ENCODE measurements at regions not wholly inside any gene's neighbourhood (a gene's known extent, or its start where the extent isn't known, plus 50 kb on each side); places are given as distances from the start of the nearest gene placed in this dataset.
"Not testable (repeated sequence)": the region's sequence is repeated elsewhere in the genome, so short reads cannot be mapped to it uniquely, and the experiment has no call there.

DNA sequence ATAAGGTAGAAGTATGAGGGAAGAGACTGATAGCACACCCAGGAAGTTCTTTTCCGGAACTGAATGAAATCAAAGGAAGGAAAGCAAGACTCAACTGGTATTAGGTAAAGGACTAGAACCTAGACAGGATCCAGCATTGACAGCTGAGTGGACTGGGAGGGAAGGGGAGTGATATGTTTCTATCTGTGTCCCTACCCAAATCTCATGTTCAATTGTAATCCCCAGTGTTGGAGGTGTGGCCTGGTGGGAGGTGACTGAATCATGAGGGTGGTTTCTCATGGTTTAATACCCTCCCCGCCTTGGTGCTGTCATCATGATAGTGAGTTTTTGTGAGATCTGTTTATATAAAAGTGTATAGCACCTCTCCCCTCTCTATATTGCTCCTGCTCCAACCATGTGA lies 415.9 kb upstream of the KCNMB2 start:
- DNase-seq (ENCODE audit: low read depth in 2 of 2): no peak

DNA sequence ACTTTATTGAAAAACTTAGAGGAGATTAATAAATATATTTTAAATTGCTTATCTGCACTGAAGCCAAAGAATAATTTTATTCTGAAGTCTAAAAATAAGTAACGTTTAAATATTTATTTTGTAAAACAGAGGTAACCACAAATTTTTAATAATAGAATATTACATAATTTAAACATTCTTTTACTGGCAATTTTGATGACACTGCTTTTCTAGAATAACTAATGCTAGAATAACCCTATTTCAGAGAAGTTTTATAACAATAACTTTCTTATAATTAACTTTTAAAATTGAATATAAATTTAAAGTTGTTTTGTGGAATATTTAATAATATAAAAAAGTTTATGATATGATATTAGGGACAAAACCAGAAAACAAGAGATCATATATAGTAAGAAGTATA lies 409.6 kb upstream of the KCNMB2 start:
- DNase-seq (ENCODE audit: low read depth in 2 of 2): no peak

DNA sequence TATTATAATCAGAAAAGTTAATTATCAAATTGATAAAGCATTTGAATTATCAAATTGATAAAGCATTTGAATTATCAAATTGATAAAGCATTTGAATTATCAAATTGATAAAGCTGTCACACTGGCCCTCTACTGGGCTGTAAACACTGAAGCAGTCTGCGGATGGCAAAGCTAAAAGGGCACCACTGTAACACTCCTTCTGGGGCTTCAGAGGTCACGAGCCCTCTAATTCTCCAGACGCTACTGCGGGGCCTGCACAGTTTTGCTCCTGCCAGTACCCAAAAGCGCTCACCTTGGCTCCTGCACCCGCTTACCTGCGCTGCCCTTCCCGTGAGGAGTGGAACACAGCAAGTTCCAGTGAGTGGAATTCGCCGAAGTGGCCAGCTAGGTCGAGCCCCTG lies 409.0 kb upstream of the KCNMB2 start:
- DNase-seq (ENCODE audit: low read depth in 2 of 2): no peak

DNA sequence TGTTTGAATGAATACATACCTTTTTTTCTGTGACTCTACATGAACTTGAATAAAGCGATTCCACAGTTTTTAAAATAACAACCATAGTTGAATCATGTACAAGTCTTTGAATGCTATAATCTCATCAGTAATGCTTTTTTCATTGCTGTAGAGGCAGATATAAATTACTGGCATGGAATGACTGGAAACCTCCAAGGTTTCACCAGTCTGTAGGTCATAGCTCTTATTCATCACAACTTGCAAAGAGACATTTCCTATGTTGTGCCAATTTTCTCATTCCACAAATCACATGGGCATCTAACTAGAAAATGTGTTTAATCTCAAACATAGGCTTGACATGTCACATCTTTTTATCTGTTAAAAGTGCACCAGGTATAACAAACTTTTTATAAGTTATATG lies 407.1 kb upstream of the KCNMB2 start:
- no peak for DNase-seq (ENCODE audit: low read depth in 2 of 2)

DNA sequence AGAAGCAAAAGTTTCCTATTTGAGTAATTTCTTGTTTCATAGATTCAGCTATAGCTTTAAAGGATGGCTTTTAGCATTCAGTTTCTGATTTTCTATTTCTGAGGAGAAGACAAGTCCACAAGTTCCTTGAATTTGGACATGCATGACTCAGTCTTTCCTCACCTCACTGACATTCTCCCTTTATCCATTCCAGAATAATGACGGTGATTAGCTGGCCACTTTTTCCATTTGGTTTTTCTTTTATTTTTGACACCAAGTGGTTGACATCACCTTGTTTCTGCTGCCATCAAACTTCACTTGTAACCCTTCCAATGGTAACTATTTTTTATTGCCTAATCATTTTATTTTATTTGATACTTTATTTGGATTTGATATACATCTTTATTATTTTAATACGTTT lies 404.4 kb upstream of the KCNMB2 start:
- DNase-seq (ENCODE audit: low read depth in 2 of 2): peak in 1 of 2 donors; percentile 3

DNA sequence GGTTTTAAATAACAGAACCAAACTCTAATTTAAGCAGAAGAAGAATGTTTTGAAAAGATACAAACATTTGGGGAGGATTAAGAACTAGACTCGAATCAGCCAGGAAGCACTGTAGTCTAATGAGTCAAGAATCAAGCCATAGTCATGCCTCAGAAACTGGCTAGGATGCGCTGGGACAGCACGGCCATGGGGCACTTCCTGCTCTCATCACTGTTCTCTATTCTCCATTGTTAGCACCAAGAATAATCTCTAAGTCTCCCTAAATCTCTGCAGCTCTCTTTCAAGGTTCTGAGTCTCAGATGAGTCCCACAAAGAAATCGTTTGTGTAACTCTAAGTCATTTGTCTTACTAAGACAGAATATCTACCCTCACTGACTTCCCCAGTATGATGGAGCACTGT lies 399.0 kb upstream of the KCNMB2 start:
- no peak for DNase-seq (ENCODE audit: low read depth in 2 of 2)

DNA sequence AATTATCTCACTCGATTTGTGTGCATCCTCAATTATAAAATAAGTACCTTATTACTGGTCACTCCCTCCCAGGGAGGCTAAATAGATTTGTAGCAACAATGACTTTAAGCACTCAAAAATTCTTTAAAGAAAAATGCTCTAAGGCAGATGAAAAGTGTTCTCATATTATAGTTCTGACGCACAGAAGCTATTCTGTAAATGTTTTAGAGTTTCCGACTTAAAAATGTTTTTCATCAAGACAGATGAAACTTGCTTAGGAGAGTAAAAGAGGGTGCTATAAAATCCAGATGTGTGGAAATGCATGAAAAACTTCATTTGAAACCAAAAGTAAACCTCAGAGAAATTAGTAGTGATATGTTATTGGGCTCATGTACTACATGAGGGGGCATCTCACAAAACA lies 398.4 kb upstream of the KCNMB2 start:
- DNase-seq (ENCODE audit: low read depth in 2 of 2): no peak

DNA sequence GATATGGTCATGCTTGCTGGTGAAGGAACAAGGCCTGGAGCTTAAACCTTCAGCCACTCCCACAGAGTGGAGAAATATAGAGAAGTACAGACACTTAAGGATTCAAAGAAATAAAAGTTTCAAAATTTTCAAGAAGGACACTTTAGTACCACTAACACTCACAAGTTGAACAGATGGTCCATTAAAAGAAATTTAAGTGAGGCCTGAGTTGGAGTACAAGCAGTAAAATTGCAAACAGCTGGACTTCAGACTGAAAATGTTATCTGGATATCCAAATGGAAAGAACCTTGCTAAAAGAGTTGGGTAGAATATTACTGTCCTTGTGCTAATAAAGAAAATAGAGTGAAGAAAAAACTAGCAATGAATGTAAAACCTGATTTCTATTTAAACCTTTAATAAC lies 397.1 kb upstream of the KCNMB2 start:
- no peak for DNase-seq (ENCODE audit: low read depth in 2 of 2)

DNA sequence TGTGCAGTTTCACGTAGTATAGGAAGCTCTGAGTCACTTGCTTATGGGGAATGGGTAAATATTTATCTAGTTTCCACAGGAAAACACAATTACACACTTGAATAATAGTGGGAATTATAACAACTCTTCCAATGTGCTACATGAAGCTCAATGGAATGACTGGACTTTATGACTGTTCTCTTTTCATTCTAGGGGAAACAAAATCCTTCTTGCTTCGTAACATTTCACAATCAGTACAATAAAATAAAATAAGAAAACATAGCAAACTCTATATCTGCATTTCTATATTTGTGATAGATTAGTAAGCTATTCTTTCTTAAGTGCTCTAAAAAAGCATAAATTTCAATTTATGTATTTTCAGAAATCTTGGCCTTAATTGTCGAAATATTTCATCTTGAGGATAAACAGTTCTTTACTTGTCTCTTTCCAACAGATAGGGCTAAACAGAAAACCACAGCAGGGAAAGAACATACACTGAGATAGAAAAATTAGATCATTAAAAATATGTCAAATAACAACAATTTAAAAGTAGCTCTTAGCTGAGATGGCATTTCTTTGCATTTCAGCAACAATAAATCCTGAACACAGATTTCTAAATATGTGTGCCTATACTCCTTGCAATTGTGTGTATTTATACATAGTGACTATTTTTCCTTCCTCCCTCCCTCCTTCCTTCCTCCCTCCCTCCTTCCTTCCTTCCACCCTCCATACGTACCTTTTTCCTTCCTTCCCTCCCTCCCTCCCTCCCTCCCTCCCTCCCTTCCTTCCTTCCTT lies 395.5 kb upstream of the KCNMB2 start:
- DNase-seq (ENCODE audit: low read depth in 2 of 2): peak; percentile 44 to 70

DNA sequence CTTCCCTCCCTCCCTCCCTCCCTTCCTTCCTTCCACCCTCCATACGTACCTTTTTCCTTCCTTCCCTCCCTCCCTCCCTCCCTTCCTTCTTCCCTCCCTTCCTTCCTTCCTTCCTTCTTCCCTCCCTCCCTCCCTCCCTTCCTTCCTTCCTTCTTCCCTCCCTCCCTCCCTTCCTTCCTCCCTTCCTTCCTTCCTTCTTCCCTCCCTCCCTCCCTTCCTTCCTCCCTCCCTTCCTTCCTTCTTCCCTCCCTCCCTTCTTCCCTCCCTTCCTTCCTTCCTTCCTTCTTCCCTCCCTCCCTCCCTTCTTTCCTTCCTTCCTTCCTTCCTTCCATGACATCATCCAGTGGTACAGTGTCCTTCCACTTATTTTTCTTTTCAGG lies 394.9 kb upstream of the KCNMB2 start:
- DNase-seq (ENCODE audit: low read depth in 2 of 2): not testable (repeated sequence)

DNA sequence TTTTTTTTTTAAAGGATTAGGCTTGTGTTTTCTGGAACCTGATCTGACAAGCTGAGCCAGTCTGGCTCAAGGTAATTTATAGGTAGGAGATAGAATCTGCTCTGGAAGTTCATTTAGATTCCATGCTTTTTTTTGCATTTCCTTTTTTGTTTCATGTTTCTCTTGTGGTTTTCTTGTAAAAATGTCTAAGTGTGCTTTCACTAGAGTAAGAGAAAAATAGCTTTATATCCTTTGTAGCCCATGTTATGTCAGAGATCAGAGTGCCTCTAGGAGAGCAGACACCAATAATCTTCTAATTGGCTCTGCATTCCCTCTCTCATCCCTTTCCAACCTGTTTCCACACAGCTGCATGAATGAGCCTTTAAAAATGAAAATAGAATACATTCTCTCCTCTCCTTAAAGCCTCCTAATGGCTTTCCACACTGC lies 389.8 kb upstream of the KCNMB2 start:
- no peak for DNase-seq (ENCODE audit: low read depth in 2 of 2)

DNA sequence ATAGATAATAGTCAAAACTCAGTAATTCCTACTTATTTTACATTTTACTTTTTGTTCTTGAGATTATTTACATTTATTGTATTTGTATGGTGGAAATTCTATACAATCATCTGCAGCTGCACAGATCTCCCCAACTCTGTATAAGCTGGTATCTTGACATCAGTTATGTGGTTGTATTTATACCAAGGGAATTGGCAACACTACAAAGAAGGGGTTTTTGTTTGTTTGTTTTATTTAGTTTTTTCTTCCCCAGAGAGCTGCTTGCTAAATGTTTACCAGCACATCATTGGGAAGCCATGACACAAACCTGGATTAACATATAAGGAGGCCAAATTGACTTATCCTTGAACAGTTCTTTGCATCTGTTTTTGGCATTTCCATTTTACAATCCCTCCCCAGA lies 389.2 kb upstream of the KCNMB2 start:
- no peak for DNase-seq (ENCODE audit: low read depth in 2 of 2)

DNA sequence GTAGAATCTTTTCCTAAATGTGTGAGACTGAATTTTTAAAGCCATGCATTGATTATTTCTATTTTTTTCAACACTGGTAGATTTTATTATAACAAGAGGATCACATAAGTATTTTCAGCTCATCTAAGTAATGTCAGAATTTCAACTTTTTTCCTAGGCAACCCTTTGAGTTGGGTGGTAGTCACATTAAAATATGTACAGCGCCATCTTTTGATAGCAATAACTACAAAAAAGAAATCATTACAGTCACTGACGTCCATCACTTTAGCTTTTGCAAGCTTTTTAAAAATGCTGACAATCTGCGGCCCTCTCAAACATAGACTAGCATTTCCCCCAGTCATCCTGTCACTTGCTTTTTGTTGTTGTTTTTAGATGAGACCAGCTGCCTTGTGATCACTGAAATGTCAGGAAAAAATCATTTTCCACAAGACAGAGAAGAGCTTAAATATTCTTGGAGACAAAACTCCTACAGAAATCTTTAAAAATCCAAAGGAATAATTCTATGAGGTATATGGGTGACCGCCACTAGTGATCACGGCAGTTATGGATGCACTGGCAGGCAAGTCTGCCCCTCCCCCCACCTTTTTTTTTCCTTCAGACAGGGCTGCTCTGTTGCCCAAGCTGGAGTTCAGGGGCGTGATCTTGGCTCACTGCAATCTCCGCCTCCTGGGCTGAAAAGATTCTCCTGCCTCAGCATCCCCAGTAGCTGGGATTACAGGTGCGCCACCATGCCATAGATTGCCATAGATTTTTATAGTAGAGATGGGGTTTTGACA lies 384.0 kb upstream of the KCNMB2 start:
- DNase-seq (ENCODE audit: low read depth in 2 of 2): peak; percentile 7 to 17

DNA sequence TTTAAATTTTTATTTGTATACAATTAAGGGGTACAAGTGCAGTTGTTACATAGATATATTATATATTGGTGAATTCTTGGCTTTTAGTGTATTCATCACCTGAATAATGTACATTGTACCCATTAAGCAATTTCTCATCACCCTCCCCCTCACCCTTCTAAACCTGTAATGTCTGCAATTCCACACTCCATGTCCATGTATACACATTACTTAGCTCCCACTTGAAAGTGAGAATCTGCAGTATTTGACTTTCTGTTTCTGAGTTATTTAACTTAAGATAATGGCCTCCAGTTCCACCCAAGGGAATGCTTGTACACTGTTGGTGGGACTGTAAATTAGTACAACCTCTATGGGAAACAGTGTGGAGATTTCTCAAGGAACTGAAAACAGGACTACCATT lies 383.2 kb upstream of the KCNMB2 start:
- no peak for DNase-seq (ENCODE audit: low read depth in 2 of 2)

DNA sequence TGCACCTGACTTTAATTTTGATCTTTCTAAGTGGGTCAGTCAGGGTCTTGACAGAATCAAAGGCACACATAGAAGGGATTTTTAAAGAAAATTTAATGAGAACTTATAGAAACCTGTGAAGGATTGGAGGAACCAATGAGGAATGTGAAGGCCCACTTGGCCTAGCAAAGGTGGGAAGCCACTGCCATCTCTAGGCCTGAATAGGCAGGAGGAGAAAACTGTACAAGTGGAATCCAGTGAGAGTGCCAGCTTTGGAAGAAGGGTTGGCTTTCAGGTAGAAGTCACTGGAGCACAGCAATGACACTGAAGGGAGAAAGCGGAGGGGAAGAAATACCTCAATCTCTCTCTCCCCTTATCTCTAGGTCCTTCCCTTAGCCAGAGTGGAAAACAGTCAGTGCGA lies 380.7 kb upstream of the KCNMB2 start:
- no peak for DNase-seq (ENCODE audit: low read depth in 2 of 2)

DNA sequence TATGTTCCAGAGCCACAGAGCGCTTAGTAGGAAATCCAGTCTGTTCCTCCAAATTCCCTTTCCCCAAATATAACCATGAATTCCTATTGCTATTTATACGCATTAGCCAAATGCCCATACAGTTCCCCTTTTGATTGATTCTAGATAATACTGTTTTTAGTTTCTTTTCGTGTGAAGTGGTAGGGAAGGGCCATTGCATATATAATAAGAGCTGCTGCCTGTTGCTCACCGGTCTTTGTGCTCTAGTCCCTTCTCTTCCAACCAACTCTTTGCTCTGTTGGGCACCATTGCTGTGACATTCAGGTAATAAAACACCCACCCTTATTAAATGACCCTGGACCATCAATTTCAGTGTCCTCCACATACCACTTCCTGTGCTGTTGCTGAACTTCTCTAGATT lies 379.9 kb upstream of the KCNMB2 start:
- no peak for DNase-seq (ENCODE audit: low read depth in 2 of 2)

DNA sequence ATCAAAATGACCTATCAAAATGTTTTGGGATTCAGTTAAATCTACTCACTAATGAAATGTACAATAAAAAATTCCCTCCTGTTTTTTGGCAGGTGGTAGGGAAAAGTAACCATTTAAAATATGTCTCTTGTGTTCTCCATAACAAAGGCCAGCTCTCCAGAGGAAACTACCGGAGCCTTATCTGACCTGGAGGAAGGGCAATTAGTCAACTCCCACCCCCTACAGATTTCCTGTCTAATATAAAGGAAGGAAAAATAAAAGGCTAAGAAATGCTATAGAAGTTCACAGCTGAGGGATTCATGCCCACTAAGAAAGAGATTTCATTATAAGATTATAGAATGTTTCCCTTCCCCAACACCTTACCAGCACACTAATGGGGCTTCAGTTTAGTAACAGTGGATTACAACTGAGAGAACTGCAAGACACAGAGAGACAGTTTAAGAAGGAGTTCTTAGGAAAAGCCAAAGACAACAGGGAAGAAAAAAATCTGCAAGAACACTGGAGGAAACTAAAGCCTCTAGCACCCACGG lies 376.5 kb upstream of the KCNMB2 start:
- DNase-seq (ENCODE audit: low read depth in 2 of 2): peak; percentile 47 to 78

DNA sequence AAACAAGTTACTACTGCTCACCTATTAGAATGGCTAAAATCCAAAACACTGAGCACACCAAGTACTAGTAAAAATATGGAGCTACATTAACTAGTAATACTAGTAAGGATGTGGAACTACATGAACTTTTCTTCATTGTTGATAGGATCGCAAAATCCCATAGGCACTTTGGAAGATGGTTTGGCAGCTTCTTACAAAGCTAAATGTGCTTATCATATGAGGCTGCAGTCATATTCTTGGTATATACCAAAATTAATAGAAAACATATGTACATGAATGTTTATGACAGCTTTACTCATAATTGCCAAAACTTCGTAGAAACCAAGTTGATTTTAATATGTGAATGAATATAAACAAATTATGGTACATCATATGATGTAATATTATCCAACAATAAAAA lies 366.8 kb upstream of the KCNMB2 start:
- DNase-seq (ENCODE audit: low read depth in 2 of 2): no peak

DNA sequence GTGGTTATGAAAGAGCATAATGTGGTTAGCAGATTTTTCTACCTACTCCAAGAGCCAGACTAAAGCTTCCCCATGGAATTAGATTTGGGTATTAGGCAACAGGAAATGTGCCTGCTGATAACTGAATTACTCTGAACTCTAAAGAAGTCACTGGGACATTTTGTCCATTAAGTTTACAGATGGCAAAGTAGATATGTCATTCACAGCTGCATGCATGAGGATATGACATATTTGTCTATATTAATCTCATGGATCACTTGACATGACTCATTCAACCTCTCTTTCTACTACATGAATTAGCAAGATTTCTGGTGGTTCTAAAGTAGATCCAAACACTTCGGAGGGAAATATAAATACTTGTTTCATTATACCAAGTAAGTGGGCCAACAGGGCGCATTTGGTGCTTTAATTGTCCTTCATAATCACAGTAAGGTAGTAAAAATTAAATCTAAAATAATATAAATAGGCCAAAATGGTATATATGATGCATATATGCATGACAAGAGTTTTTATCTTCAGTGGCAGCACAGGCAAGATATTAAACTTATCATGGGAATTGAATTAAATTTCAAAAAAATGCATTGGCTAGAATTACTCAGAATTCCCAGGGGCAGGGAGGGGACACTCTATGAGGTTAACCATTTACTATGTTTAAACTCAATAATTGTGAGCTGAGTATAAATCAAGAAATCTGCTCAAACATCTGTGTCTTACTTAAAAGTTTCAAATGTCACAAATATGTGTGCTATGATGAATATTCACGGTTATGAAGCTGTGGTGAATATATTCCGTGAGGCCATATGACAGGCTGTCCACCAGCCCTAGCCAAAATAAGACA lies 365.3 kb upstream of the KCNMB2 start:
- DNase-seq (ENCODE audit: low read depth in 2 of 2): peak; percentile 94 to 97

DNA sequence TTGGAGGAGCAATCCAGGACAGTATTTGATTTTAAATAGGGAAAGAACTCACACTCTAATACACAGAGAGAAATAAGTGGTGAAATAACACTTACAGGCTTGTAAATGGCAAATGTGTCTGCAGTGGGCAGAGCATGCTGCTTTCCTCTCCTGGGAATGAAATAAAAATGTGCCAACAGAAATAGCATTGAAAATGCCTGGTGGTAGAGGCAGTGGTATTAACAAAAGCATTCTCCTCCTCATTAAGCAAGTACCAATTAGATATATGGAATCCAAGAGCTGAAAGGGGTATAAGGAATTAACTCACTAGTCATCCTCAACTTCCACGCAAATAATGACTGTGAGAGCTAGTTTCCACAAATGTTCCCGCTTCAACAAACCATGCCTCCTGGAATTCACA lies 364.1 kb upstream of the KCNMB2 start:
- no peak for DNase-seq (ENCODE audit: low read depth in 2 of 2)

DNA sequence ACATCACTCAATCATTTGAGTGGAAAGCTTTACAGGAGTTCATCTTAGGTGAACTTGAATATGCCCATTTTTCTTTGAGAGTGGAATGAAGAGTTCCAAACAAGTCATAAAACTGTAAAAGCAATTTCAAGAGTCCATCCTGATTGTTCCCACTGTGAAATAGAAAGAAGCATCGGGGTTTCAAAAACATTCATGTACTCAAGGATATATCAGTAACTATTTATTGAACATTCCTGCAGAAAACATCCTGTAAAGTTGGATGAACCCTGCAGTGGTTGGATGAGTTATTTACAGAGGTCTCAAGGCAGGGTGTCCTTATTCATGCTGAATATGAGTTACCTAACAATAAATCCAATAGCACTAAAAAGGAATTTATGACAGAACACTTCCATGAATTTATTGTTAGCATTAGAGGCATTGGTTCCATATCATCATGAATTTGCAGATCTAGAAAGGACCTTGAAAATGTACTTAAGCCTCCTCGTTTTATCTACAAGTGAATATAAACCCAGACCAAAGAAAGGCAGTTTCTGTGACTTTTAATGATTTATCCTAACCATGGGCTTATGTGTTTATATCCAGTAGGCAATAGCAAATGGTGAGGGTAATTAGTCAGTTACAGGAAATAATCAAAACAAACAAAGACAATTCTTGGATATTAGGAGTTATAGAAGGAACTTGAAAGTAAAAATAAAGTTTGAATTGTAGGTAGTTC lies 361.9 kb upstream of the KCNMB2 start:
- no peak for DNase-seq (ENCODE audit: low read depth in 2 of 2)

Data from lung microvascular endothelial cell (primary cell).